Neural cell (in vitro differentiated cells): ENCODE measurements at regions not wholly inside any gene's neighbourhood (a gene's known extent, or its start where the extent isn't known, plus 50 kb on each side); places are given as distances from the start of the nearest gene placed in this dataset.

Experiments used
- H2AFZ ChIP-seq: fragments of 200-600, 300-800 bp; sonication (generic), shearing (Covaris generic); 2 replicates; pipeline ENCODE4 v1.6.0; 2014; ENCODE audit warnings: low read depth, mild to moderate bottlenecking, antibody characterized with exemption, low read length, moderate library complexity
- H3F3A ChIP-seq: fragments of 200-600 bp; shearing (Covaris generic); 2 replicates; pipeline ENCODE4 v1.6.1; 2016; ENCODE audit warnings: mild to moderate bottlenecking, moderate library complexity, mixed read lengths, antibody characterized with exemption, low read length; ENCODE audit not compliant: insufficient read depth, poor library complexity, severe bottlenecking
- H3K27ac ChIP-seq: fragments of 200-600, 300-800 bp; sonication (generic), shearing (Covaris generic); 2 replicates; pipeline ENCODE4 v1.5.1; 2014; ENCODE audit warnings: mild to moderate bottlenecking, low read length, moderate library complexity
- H3K27me3 ChIP-seq: fragments of 300-800, 200-600 bp; sonication (generic), shearing (Covaris generic); 2 replicates; pipeline ENCODE4 v1.6.0; 2014; ENCODE audit warnings: mild to moderate bottlenecking, low read depth, low read length, moderate library complexity; ENCODE audit not compliant: insufficient read depth
- H3K36me3 ChIP-seq: fragments of 300-800, 200-600 bp; sonication (generic), shearing (Covaris generic); 2 replicates; pipeline ENCODE4 v1.5.1; 2014; ENCODE audit warnings: mild to moderate bottlenecking, antibody characterized with exemption, low read length, moderate library complexity; ENCODE audit not compliant: insufficient read depth
- H3K4me2 ChIP-seq: fragments of 300-800, 200-600 bp; sonication (generic), shearing (Covaris generic); 2 replicates; pipeline ENCODE4 v1.6.0; 2014; ENCODE audit warnings: mild to moderate bottlenecking, low read length
- H3K4me3 ChIP-seq: fragments of 300-800, 200-600 bp; sonication (generic), shearing (Covaris generic); 2 replicates; pipeline ENCODE4 v1.5.1; 2014; ENCODE audit warnings: mild to moderate bottlenecking, low read length, moderate library complexity
- H3K79me2 ChIP-seq: fragments of 200-600 bp; shearing (Covaris generic); replicated peaks from 2 replicates; pipeline ENCODE4 v1.6.0; 2014; ENCODE audit warnings: mild to moderate bottlenecking, low read length, moderate library complexity; ENCODE audit not compliant: insufficient read depth
- H3K9ac ChIP-seq: fragments of 300-800, 200-600 bp; sonication (generic), shearing (Covaris generic); 2 replicates; pipeline ENCODE4 v1.6.1; 2016; ENCODE audit warnings: mild to moderate bottlenecking, low read length, mixed read lengths
- H3K9me2 ChIP-seq: fragments of 200-600 bp; shearing (Covaris generic); 2 replicates; pipeline ENCODE4 v1.6.1; 2016; ENCODE audit warnings: mild to moderate bottlenecking, low read length, mixed read lengths; ENCODE audit not compliant: insufficient read depth
- H3K9me3 ChIP-seq: fragments of 200-600, 300-800 bp; sonication (generic), shearing (Covaris generic); 2 replicates; pipeline ENCODE4 v1.6.1; 2016; ENCODE audit warnings: mild to moderate bottlenecking, mixed run types, low read length, moderate library complexity, mixed read lengths
- H4K20me1 ChIP-seq: fragments of 200-600 bp; shearing (Covaris generic); 2 replicates; pipeline ENCODE4 v1.6.1; 2016; ENCODE audit warnings: mild to moderate bottlenecking, mixed run types; ENCODE audit not compliant: insufficient read depth
- EP300 ChIP-seq: fragments of 450-650 bp; conservative IDR thresholded peaks from 2 replicates; pipeline ENCODE4 v1.6.1; 2014; ENCODE audit warnings: antibody characterized with exemption, mild to moderate bottlenecking, moderate library complexity; ENCODE audit not compliant: poor library complexity, severe bottlenecking
- EZH2 ChIP-seq: fragments of 200-600, 300-800 bp; shearing (Covaris generic), sonication (generic); IDR thresholded peaks from 2 replicates; pipeline ENCODE4 v1.6.1; 2014; ENCODE audit warnings: antibody characterized with exemption, low read length, borderline replicate concordance, mild to moderate bottlenecking; ENCODE audit not compliant: insufficient read depth, poor library complexity, severe bottlenecking
- MXI1 ChIP-seq: fragments of 450-650 bp; conservative IDR thresholded peaks from 2 replicates; pipeline ENCODE4 v1.6.1; 2014; ENCODE audit warnings: antibody characterized with exemption, mild to moderate bottlenecking; ENCODE audit not compliant: poor library complexity, severe bottlenecking
- POLR2AphosphoS5 ChIP-seq: IDR thresholded peaks from 2 replicates; pipeline ENCODE4 v1.6.1; 2012
- RAD21 ChIP-seq: fragments of 450-650 bp; conservative IDR thresholded peaks from 2 replicates; pipeline ENCODE4 v1.6.1; 2014; ENCODE audit warnings: antibody characterized with exemption, mild to moderate bottlenecking, moderate library complexity
- SMC3 ChIP-seq: fragments of 450-650 bp; conservative IDR thresholded peaks from 2 replicates; pipeline ENCODE4 v1.6.1; 2014; ENCODE audit warnings: antibody characterized with exemption, mild to moderate bottlenecking, moderate library complexity; ENCODE audit not compliant: poor library complexity
- TAF1 ChIP-seq: IDR thresholded peaks from 2 replicates; pipeline ENCODE4 v1.6.1; 2012; ENCODE audit warnings: low read depth
- TF ChIP-seq, protein P1 (sequence below): IDR thresholded peaks from 2 replicates; pipeline ENCODE4 v1.6.1; 2012; ENCODE audit warnings: borderline replicate concordance
- TF ChIP-seq, protein P2 (sequence below): fragments of 450-650 bp; IDR thresholded peaks from 2 replicates; pipeline ENCODE4 v1.5.1; 2014; ENCODE audit warnings: antibody characterized with exemption, mild to moderate bottlenecking, moderate library complexity; ENCODE audit not compliant: poor library complexity, severe bottlenecking

DNA sequence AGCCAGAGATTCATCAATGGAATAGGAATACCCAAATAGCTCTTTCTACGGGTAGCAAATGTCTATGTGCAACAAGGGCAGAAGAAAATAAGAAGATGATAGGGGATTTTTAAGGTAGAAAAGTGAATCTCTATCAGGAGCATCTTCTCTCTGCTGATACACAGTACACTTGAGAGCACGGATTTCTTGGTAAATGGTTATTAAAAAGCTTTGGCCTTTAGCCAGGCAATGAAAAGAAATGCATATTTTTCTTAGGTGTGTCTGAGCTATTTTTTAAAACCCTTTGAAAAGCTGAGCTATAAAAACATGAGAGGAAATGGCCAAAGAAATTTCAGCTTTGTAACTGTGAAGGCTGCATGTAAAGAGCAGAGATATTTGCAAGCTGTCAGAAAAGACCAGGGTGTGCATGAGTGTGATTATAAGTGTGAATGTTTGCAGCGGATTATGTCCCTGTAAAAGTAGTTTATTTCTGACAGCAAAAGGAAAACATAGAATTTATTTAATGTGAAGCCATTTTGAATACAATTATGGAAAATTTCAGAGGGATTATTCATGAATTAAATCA lies 487.1 kb upstream of the PIK3R1 start:
- Histone ChIP-seq H3F3A (no peaks in the 10 kb centered on the region), H3K27ac (peak overlapping the region; percentile 6), H2AFZ (peak overlapping the region; percentile 7), H3K9me2 (no peaks in the 10 kb centered on the region), H3K36me3 (no peaks in the 10 kb centered on the region), H3K27me3 (no peaks in the 10 kb centered on the region), H3K4me3 (no peak overlapping the region), H4K20me1 (no peaks in the 10 kb centered on the region), H3K4me2 (no peak overlapping the region), H3K79me2 (no peaks in the 10 kb centered on the region), H3K9me3 (no peaks in the 10 kb centered on the region), H3K9ac (no peak overlapping the region)
- peak; percentile 36 for TF ChIP-seq POLR2AphosphoS5
- TF ChIP-seq, protein P1, sequence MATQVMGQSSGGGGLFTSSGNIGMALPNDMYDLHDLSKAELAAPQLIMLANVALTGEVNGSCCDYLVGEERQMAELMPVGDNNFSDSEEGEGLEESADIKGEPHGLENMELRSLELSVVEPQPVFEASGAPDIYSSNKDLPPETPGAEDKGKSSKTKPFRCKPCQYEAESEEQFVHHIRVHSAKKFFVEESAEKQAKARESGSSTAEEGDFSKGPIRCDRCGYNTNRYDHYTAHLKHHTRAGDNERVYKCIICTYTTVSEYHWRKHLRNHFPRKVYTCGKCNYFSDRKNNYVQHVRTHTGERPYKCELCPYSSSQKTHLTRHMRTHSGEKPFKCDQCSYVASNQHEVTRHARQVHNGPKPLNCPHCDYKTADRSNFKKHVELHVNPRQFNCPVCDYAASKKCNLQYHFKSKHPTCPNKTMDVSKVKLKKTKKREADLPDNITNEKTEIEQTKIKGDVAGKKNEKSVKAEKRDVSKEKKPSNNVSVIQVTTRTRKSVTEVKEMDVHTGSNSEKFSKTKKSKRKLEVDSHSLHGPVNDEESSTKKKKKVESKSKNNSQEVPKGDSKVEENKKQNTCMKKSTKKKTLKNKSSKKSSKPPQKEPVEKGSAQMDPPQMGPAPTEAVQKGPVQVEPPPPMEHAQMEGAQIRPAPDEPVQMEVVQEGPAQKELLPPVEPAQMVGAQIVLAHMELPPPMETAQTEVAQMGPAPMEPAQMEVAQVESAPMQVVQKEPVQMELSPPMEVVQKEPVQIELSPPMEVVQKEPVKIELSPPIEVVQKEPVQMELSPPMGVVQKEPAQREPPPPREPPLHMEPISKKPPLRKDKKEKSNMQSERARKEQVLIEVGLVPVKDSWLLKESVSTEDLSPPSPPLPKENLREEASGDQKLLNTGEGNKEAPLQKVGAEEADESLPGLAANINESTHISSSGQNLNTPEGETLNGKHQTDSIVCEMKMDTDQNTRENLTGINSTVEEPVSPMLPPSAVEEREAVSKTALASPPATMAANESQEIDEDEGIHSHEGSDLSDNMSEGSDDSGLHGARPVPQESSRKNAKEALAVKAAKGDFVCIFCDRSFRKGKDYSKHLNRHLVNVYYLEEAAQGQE = peak; percentile 22
- no peak for TF ChIP-seq EZH2
- TF ChIP-seq MXI1 = no peak

DNA sequence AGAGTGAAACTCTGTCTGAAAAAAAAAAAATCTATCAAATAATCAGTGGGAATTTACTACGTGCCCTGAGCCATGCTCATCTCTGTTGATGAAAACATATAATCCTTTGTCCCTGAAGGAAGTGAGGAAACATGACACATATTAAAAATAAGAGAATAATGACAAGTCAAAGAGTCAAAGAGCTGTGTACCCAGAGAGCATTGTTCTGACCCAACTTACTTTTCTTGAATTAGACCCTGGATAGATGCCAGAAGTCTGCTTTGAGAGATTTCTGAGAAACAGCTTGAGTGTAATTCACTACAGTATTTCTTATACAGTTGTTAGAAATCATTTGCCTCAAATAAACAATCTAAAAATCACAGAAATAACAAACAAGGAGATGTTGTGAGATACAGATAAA lies 490.0 kb upstream of the PIK3R1 start:
- Histone ChIP-seq H3F3A (no peaks in the 10 kb centered on the region), H3K9ac (no peak overlapping the region), H2AFZ (no peak overlapping the region), H3K4me3 (no peak overlapping the region), H4K20me1 (no peaks in the 10 kb centered on the region), H3K4me2 (no peak overlapping the region), H3K27ac (no peak overlapping the region), H3K27me3 (no peaks in the 10 kb centered on the region), H3K36me3 (no peaks in the 10 kb centered on the region), H3K9me3 (no peaks in the 10 kb centered on the region), H3K79me2 (no peaks in the 10 kb centered on the region), H3K9me2 (no peaks in the 10 kb centered on the region)
- TF ChIP-seq SMC3 = no peak
- TF ChIP-seq EZH2 = no peak
- TF ChIP-seq, protein P2, sequence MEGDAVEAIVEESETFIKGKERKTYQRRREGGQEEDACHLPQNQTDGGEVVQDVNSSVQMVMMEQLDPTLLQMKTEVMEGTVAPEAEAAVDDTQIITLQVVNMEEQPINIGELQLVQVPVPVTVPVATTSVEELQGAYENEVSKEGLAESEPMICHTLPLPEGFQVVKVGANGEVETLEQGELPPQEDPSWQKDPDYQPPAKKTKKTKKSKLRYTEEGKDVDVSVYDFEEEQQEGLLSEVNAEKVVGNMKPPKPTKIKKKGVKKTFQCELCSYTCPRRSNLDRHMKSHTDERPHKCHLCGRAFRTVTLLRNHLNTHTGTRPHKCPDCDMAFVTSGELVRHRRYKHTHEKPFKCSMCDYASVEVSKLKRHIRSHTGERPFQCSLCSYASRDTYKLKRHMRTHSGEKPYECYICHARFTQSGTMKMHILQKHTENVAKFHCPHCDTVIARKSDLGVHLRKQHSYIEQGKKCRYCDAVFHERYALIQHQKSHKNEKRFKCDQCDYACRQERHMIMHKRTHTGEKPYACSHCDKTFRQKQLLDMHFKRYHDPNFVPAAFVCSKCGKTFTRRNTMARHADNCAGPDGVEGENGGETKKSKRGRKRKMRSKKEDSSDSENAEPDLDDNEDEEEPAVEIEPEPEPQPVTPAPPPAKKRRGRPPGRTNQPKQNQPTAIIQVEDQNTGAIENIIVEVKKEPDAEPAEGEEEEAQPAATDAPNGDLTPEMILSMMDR = no peak
- no peak for TF ChIP-seq POLR2AphosphoS5
- TF ChIP-seq TAF1 = no peak
- TF ChIP-seq, protein P1 = no peak
- no peak for TF ChIP-seq EP300
- no peak for TF ChIP-seq MXI1
- TF ChIP-seq RAD21 = no peak
